WTC11 (cell line): ENCODE measurements at regions not wholly inside any gene's neighbourhood (a gene's known extent, or its start where the extent isn't known, plus 50 kb on each side); places are given as distances from the start of the nearest gene placed in this dataset.
"Not testable (repeated sequence)": the region's sequence is repeated elsewhere in the genome, so short reads cannot be mapped to it uniquely, and the experiment has no call there.

ENCODE experiments used
- ATAC-seq: fragments of 200-7000 bp; cut with Tn5 transposase; 2 replicates; pipeline ENCODE4 v1.10.0; 2021; ENCODE audit warnings: mild to moderate bottlenecking, moderate library complexity
- CTCF ChIA-PET: fragments of 300-600 bp; sonication (Branson Sonifier 250); formaldehyde crosslinking; loops from one replicate; lab custom pipeline; 2021; ENCODE audit warnings: antibody characterized with exemption; lab: Charles Lee
- POLR2A ChIA-PET: fragments of 350-600 bp; sonication (Branson Sonifier 250); formaldehyde crosslinking; loops from one replicate; lab custom pipeline; 2021; ENCODE audit warnings: antibody characterized with exemption; lab: Charles Lee
- DNase-seq: peaks from one replicate; pipeline ENCODE4 v3.0.0; 2021; ENCODE audit warnings: low spot score
- H3K27ac Mint-ChIP-seq: 2 replicates; pipeline ENCODE4 v1.8.0; 2021; ENCODE audit warnings: mixed read lengths
- H3K27me3 Mint-ChIP-seq: 2 replicates; pipeline ENCODE4 v1.8.0; 2021; ENCODE audit warnings: low read depth, mild to moderate bottlenecking, moderate library complexity, mixed read lengths
- H3K36me3 Mint-ChIP-seq: 2 replicates; pipeline ENCODE4 v1.8.0; 2021; ENCODE audit warnings: mixed read lengths
- H3K4me1 Mint-ChIP-seq: 2 replicates; pipeline ENCODE4 v1.8.0; 2022; ENCODE audit warnings: mixed read lengths
- H3K4me3 Mint-ChIP-seq: 2 replicates; pipeline ENCODE4 v1.8.0; 2021; ENCODE audit warnings: mild to moderate bottlenecking, moderate library complexity, mixed read lengths
- H3K9me3 Mint-ChIP-seq: 2 replicates; pipeline ENCODE4 v1.8.0; 2021; ENCODE audit warnings: mixed read lengths
- TF ChIP-seq, protein P1 (sequence below): sonication (generic); formaldehyde crosslinking; IDR thresholded peaks from 2 replicates; pipeline ENCODE4 v1.8.1; 2023; ENCODE audit warnings: mild to moderate bottlenecking, missing genetic modification reagents, moderate library complexity

DNA sequence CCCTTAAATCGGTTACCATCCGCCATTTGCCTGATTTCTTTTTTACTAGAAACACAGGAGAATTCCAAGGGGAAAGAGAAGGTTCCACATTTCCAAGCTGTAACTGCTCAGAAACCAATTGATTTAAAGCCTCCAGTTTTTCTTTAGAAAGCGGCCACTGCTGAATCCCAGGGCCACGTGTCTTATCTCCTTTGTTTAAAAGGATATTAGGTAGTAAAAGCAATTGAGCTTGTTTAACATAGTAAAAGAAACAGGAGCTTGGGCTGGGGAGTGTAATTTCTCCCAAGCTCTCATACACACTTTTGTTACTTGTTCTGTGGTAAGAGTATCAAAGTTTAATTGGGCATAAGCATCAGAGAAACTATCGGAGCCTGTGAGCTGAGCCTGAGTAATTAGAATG, 180.0 kb downstream of the OTOP1 start:
- Mint-ChIP-seq H3K4me3 (peak overlapping the region; percentile 87), H3K9me3 (peaks cover 25% of the 10 kb centered on the region), H3K4me1 (peaks cover 62% of the 10 kb centered on the region), H3K36me3 (peaks cover 42% of the 10 kb centered on the region), H3K27ac (peak overlapping the region; percentile 98)
- DNase-seq, POLR2A ChIA-PET, H3K27me3 Mint-ChIP-seq: not testable (repeated sequence)
- TF ChIP-seq, protein P1, sequence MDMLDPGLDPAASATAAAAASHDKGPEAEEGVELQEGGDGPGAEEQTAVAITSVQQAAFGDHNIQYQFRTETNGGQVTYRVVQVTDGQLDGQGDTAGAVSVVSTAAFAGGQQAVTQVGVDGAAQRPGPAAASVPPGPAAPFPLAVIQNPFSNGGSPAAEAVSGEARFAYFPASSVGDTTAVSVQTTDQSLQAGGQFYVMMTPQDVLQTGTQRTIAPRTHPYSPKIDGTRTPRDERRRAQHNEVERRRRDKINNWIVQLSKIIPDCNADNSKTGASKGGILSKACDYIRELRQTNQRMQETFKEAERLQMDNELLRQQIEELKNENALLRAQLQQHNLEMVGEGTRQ (CRISPR knock-in tag), result 0 out of 2 replicates have a peak, but pooled peaks have one; percentile 22
- TF ChIP-seq, all 79 proteins: peak for 1; not testable (repeated sequence) for 78
- not testable (repeated sequence) for ATAC-seq
- CTCF ChIA-PET, result interaction anchor here (1.3 kb wide), 2 partner anchors 14 to 136 kb away, joined by 3 to 4 read pairs; no protein-coding TSS in a partner anchor

GRCh38 chr4:4047202-4047601, 179.5 kb downstream of the OTOP1 start:
- H3K27ac Mint-ChIP-seq, result peak overlapping the region; percentile 98
- CTCF ChIA-PET, result interaction anchor here (1.3 kb wide), 2 partner anchors 14 to 136 kb away, joined by 3 to 4 read pairs; no protein-coding TSS in a partner anchor
- H3K9me3 Mint-ChIP-seq, result peaks cover 20% of the 10 kb centered on the region
- peak; percentile 34; the same call in 1 of the 2 replicates for ATAC-seq
- H3K27me3 Mint-ChIP-seq, POLR2A ChIA-PET: not testable (repeated sequence)
- peak overlapping the region; percentile 87 for H3K4me3 Mint-ChIP-seq
- H3K36me3 Mint-ChIP-seq, result peaks cover 37% of the 10 kb centered on the region
- H3K4me1 Mint-ChIP-seq, result peaks cover 58% of the 10 kb centered on the region
- peak; percentile 57 for DNase-seq

GRCh38 chr4:4048227-4048626, 178.5 kb downstream of the OTOP1 start:
- DNase-seq, POLR2A ChIA-PET, CTCF ChIA-PET, H3K27me3 Mint-ChIP-seq, ATAC-seq: not testable (repeated sequence)
- Mint-ChIP-seq H3K36me3 (peaks cover 27% of the 10 kb centered on the region), H3K27ac (peak overlapping the region; percentile 98), H3K4me1 (peaks cover 50% of the 10 kb centered on the region), H3K9me3 (peaks cover 12% of the 10 kb centered on the region; the same call in 1 of the 2 replicates), H3K4me3 (peak overlapping the region; percentile 87)
- TF ChIP-seq, protein P1 (CRISPR knock-in tag), result 0 out of 2 replicates have a peak, but pooled peaks have one; percentile 2

DNA sequence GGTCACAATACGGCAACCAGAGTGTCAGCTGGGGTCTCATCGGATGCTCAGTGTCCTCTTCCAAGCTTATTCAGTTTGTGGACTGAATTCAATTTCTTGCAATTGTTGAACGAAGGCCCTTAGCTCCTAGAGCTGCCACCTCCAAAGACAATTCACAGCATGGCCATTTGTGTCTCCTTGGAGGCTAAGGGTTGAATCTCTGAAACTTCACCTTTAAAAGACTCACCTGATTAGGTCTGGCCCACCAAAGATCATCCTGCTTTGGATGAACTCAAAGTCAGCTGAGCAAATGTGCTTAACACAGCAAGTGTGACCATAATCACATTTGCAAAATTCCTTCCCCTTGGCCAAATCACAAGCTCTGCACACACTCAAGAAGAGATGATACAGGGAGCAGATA, 175.9 kb downstream of the OTOP1 start:
- H3K27me3 Mint-ChIP-seq, H3K27ac Mint-ChIP-seq, H3K36me3 Mint-ChIP-seq, CTCF ChIA-PET, DNase-seq, POLR2A ChIA-PET, H3K4me3 Mint-ChIP-seq, ATAC-seq, H3K9me3 Mint-ChIP-seq: not testable (repeated sequence)
- H3K4me1 Mint-ChIP-seq, result peaks cover 24% of the 10 kb centered on the region

- H3K4me3 Mint-ChIP-seq, POLR2A ChIA-PET, H3K9me3 Mint-ChIP-seq, DNase-seq, H3K36me3 Mint-ChIP-seq, ATAC-seq, H3K27me3 Mint-ChIP-seq: not testable (repeated sequence)
- Mint-ChIP-seq H3K4me1 (peaks cover 16% of the 10 kb centered on the region), H3K27ac (0 out of 2 replicates have a peak overlapping the region, but pooled peaks have one; percentile 41)
- CTCF ChIA-PET, result interaction anchor here (0.7 kb wide), 1 partner anchor 1348 kb away, joined by 3 read pairs; no protein-coding TSS in a partner anchor
Measured at GRCh38 chr4:4052933-4053332, 173.8 kb downstream of the OTOP1 start.

DNA sequence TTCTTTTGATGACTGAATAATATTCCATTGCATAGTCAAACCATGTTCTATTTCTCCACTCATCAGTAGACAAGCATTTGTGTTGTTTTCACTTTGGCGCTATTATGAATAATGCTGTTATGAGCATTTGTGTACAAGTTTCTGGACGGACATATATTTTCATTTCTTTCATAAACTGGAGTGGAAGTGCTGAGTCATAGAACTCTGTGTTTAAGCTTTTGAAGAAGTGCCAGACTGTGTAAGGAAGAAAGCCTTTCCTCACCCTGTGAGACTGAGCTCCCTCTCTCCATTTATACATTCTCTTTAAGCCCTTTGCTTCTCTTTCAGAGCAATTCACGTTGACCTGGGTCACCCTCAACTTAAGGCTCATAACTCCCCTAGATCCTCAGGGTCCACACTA, 169.5 kb downstream of the OTOP1 start:
- H3K9me3 Mint-ChIP-seq, H3K36me3 Mint-ChIP-seq, H3K27me3 Mint-ChIP-seq, H3K4me1 Mint-ChIP-seq, CTCF ChIA-PET, DNase-seq, ATAC-seq, H3K4me3 Mint-ChIP-seq, H3K27ac Mint-ChIP-seq, POLR2A ChIA-PET: not testable (repeated sequence)

DNA sequence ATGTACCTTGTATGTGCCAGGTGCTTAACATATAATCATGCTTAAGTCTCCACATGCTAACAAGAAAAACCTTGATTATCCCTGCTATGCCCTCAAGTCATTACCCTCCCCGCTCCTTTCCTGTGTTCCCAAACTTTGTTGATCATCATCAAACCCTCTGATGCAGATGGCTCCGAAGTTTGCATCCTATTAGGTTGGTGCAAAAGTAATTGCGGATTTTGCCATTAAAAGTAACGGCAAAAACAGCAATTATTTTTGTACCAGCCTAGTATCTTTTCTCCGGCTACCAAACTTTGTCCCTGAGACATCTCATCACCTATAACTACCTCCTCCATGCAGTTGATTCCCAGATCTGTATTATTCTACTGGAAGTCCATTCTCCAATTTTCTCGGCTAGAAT, 142.6 kb downstream of the OTOP1 start:
- Mint-ChIP-seq H3K9me3 (peaks cover 16% of the 10 kb centered on the region), H3K36me3 (peaks cover 21% of the 10 kb centered on the region), H3K4me1 (peaks cover 19% of the 10 kb centered on the region)
- H3K27me3 Mint-ChIP-seq, DNase-seq, ATAC-seq, H3K4me3 Mint-ChIP-seq, CTCF ChIA-PET, POLR2A ChIA-PET, H3K27ac Mint-ChIP-seq: not testable (repeated sequence)

DNA sequence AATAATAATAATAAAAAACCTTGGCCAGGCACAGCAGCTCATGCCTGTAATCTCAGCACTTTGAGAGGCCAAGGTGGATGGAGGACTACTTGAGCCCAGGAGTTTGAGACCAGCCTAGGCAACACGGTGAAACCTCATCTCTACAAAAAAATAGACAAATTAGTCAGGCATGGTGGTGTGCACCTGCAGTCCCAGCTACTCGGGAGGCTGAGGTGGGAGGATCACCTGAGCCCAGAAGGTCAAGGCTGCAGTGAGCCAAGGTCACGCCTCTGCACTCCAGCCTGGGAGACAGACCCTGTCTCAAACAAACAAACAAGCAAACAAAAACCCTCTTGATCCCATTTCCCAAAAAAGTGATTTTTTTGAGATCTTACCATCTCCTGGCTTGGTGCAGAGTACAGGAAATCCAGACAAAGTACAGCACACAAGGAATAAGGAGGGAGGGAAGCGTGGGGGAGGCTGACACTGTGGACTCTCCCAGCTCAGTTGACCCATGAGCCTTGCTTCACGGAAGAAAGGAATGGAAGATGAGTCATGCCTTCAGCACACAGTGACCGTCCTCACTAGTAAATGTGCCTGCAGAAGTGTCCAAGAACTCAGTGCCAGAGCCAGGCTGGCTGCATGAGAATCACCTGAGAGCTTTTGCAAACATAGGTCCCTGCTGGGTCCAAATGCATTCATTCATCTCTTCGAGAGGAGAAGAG, 136.9 kb downstream of the OTOP1 start:
- CTCF ChIA-PET, result interaction anchor here (1.0 to 1.2 kb wide), 3 partner anchors 17 to 93 kb away, joined by 3 to 5 read pairs (median 4); no protein-coding TSS in a partner anchor
- H3K36me3 Mint-ChIP-seq, ATAC-seq, H3K4me3 Mint-ChIP-seq, DNase-seq, H3K9me3 Mint-ChIP-seq, POLR2A ChIA-PET, H3K27me3 Mint-ChIP-seq: not testable (repeated sequence)
- Mint-ChIP-seq H3K4me1 (peaks cover 60% of the 10 kb centered on the region), H3K27ac (peak overlapping the region; percentile 93; the same call in 1 of the 2 replicates)
